HG02610 (cell line): ENCODE measurements at regions not wholly inside any gene's neighbourhood (a gene's known extent, or its start where the extent isn't known, plus 50 kb on each side); places are given as distances from the start of the nearest gene placed in this dataset.
"Not testable (repeated sequence)": the region's sequence is repeated elsewhere in the genome, so short reads cannot be mapped to it uniquely, and the experiment has no call there.

Experiments
- ATAC-seq: cut with Tn5 transposase; IDR thresholded peaks from one replicate; pipeline ENCODE4 v1.9.1; 2021; ENCODE audit warnings: mild to moderate bottlenecking, moderate library complexity; ENCODE audit not compliant: unreplicated experiment

- ATAC-seq, result no peak
Measured at GRCh38 chr13:62908321-62908720, 1492.7 kb upstream of the PCDH20 start.

DNA sequence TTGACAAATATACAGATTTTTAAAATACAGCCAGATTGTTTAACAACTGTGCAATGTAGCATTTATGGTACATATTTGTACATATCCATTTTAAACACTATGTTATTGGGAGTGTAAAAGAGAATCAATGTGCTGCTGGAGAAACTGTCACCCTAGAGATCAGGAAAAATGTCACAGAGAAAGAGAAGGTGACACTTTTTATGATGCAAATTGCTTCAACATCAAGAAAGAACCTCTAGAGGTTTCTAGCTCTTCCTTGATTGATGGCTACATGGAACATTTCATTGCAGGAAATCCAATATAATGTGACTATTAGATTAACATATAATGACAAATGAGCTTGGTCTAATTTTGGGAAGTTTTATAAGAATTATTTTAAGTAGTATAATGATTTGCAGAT lies 1491.2 kb upstream of the PCDH20 start:
- ATAC-seq, result no peak

DNA sequence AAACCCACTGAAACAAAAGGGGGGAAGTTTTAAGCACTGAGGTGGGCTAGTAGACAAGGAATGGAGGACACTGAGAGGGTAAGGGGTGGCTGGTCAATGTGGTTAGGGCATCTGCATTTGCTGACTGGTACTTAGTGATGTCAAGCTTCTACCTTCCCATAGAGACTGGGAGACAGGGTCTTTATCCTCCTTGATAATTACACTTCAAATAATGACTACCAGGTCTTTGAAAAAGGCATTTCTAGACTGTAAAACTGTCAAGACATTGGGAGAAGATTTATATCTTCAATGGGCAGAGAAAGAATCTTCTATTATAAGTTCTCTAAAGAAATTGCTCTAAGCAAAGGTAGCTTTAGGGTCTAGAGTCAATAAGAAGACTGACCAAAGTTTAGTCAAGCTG lies 1490.8 kb upstream of the PCDH20 start:
- no peak for ATAC-seq

GRCh38 chr13:62887046-62887445 lies 1471.4 kb upstream of the PCDH20 start:
- no peak for ATAC-seq

GRCh38 chr13:62879071-62879470 lies 1463.4 kb upstream of the PCDH20 start:
- ATAC-seq, result no peak

GRCh38 chr13:62875118-62875640 lies 1459.5 kb upstream of the PCDH20 start:
- ATAC-seq, result peak; percentile 57

DNA sequence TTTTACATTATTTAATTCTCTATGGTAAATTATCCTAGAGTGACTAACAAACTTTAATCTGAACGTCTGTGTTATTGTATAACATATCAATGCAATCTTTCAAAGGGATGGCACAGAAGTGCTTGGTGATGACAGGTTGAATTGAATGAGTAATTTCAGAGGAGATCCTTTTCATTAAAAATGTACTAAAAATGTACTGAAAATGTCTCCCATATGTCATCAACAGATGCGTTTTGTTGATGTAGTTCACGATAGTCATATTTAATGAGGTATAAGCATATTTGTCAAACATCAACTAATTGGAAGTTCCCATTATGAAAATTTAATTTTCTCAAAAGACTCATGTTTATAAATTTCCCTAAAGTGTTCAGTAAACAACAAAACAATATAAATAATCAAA lies 1434.7 kb upstream of the PCDH20 start:
- no peak for ATAC-seq

DNA sequence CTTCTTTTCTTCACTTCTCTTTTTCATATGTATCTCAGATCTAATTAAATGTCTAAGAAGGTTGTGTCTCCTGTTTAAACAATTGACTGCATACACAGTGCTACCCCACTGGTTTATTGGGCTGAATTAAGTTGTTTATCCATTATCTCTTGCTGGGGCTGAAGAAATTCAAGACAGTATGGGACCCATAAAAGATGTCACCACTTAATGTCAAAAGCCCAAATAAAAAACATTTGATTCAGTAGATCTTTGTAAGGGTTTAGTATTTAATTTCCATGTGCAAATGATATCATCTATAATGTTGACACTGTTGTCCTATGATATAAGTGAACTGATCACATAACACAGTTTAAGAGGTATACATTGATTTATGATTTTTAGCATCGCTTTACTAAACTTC lies 1431.9 kb upstream of the PCDH20 start:
- ATAC-seq, result no peak

GRCh38 chr13:62846302-62846701 lies 1430.7 kb upstream of the PCDH20 start:
- no peak for ATAC-seq

DNA sequence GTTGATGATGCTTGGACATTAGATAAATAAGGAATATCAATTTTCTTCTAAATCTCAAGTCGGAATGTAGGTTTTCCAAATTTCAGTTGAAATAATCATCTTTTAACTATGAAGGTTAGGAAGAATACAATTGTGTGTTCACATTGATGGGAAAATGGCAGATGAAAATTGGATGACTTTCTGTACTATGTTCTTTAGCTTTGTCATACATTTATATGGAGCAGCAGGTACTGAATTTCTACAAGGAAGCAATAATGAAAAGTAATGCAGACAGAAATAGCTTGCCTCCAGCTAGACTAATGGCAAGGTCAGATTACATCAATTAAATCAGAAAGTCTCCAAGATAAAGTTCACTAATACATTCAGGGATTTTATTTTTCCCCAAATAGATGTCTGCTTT lies 1423.7 kb upstream of the PCDH20 start:
- ATAC-seq, result no peak

DNA sequence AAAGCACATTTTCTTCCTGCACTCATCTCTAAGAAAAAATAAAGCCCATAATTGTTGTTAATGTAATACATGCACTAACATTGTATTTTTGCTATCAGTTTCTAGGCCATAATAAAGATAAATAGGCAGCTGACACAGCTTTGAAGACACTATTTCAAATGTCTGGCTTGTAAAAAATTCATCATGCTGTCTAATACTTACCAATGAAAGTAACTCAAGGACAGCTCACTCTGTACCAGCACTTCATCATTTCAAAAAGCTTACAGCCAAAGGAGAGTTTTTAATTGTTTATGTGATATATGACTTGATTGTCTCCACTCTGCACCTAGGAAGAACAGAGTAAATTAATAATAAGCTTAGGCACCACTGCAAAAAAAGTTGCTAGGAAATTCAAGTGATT lies 1423.3 kb upstream of the PCDH20 start:
- no peak for ATAC-seq

GRCh38 chr13:62837895-62838294 lies 1422.2 kb upstream of the PCDH20 start:
- ATAC-seq, result no peak

DNA sequence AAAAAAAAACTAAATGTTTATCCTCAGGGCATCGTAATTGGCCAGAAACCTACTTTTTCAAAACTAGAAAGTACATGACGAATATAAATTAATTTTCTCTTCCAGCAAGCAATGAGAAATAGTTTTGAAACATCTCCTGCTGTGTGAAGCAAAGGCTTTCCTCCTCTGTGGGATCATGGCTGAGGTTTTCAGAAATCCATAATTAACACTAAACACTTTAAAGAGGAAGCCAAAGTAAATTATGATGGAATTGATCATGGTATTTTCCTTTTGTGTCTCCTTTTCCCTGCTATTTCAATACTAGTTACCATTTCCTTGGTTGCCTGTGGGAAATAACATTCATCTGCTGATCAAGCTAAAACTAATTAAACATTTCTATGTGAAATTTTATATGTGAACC lies 1413.8 kb upstream of the PCDH20 start:
- no peak for ATAC-seq

GRCh38 chr13:62799931-62800436 lies 1384.3 kb upstream of the PCDH20 start:
- ATAC-seq, result no peak

DNA sequence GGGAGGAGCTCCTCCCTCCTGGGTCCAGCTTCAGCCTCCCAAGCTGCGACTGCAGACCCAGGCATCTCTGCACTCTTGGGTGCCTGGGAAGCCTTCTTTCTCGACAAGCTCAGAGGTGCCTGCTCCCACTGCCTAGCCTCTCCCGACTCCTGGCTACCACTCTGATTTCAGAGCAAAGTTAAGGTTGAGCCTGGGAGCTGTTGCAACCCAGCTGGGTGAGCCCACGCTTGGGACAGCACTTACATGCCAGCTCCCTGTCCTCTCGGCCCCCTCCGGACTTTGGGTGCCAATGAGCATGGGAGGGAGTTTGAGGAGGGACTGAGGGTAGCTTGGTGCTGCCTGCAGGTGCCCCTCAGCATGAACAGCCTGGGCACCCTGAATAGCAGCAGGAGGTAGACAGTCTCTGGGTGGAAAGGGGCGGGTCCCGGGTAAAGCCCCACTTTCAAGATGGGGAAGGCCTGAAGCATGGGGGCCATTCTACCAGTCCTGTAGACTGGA lies 1383.4 kb upstream of the PCDH20 start:
- ATAC-seq, result no peak

DNA sequence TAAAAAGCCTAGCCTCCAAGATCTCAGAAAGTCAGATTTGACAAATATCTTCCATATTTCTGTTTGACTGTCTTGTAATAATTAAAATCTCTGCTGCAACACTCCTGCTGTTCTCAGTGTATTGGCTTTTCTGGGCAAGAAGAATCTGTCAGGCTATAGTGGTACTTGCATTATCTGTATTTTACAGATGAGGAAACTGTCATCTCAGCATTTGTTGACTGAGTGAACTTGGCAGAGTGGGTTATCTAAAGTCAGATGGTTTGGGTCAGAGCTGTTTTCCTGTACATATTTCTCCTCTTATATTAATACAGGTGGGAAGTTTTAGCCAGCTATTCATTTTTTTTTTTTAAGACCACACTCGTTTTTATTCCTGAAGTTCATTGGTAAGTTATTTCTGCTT lies 1378.2 kb upstream of the PCDH20 start:
- ATAC-seq, result no peak

GRCh38 chr13:62781866-62782265 lies 1366.2 kb upstream of the PCDH20 start:
- no peak for ATAC-seq

GRCh38 chr13:62779161-62779560 lies 1363.5 kb upstream of the PCDH20 start:
- no peak for ATAC-seq

- no peak for ATAC-seq
Measured at GRCh38 chr13:62767473-62767872, 1351.8 kb upstream of the PCDH20 start.

- no peak for ATAC-seq
Measured at GRCh38 chr13:62760724-62761123, 1345.1 kb upstream of the PCDH20 start.

GRCh38 chr13:62747629-62748028 lies 1332.0 kb upstream of the PCDH20 start:
- ATAC-seq, result no peak

DNA sequence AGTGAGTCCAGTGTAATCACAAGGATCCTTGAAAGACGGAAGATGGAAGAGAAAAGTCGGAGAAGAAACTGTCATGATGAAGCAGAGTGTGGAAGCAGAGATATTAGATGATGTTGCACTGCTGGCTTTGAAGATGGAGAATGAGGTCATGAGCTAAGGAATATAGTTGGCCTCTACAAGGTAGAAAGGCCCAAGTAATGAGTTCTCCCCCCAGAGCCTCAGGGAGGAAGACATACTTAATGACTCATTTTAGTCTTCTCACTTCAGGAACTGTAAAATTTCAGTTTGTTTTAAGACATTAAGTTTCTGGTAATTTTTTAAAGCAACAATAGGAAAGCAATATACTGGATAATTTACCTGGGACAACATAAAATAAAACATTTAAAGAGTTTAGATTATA lies 1331.5 kb upstream of the PCDH20 start:
- no peak for ATAC-seq

GRCh38 chr13:62729746-62730145 lies 1314.1 kb upstream of the PCDH20 start:
- not testable (repeated sequence) for ATAC-seq
